ENCODE measurements at regions not wholly inside any gene's neighbourhood (a gene's known extent, or its start where the extent isn't known, plus 50 kb on each side); places are given as distances from the start of the nearest gene placed in this dataset.

- TF ChIP-seq POLR2A (IDR thresholded peaks at IDR 0.05) = no peak
- no peak for TF ChIP-seq CTCF (IDR thresholded peaks at IDR 0.05)
- TF ChIP-seq EP300 (IDR thresholded peaks at IDR 0.05) = no peak
- TF ChIP-seq POLR2AphosphoS5 (IDR thresholded peaks at IDR 0.05) = no peak
Observed at GRCh38 chr21:25501996-25502665, 105.2 kb downstream of the MRPL39 start.
